ENCODE measurements at regions not wholly inside any gene's neighbourhood (a gene's known extent, or its start where the extent isn't known, plus 50 kb on each side); places are given as distances from the start of the nearest gene placed in this dataset.

DNA sequence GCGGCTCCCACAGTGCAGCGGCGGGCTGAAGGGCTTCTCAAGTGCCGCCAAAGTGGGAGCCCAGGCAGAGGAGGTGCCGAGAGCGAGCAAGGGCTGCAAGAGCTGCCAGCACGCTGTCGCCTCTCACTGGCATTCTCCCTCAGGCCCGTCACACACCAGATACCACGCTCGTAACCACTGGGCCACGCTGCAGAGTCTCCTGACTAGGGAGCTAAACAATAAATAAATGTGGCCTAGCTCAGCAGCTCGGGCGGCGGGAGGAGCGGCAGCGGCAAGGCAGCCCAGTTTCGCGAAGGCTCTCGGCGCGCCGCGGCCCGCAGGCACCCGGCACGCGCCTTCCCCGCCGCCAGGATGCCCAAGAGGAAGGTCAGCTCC, 55.9 kb upstream of the FAM174B start:
- no peak for DNase-seq (ENCODE audit: low spot score)
- peaks cover 10% of the 10 kb centered on the region for H3K27me3 Mint-ChIP-seq (ENCODE audit: low read depth)
- H3K9me3 Mint-ChIP-seq (ENCODE audit: low read depth) = no peaks in the 10 kb centered on the region
- TF ChIP-seq, protein P1, sequence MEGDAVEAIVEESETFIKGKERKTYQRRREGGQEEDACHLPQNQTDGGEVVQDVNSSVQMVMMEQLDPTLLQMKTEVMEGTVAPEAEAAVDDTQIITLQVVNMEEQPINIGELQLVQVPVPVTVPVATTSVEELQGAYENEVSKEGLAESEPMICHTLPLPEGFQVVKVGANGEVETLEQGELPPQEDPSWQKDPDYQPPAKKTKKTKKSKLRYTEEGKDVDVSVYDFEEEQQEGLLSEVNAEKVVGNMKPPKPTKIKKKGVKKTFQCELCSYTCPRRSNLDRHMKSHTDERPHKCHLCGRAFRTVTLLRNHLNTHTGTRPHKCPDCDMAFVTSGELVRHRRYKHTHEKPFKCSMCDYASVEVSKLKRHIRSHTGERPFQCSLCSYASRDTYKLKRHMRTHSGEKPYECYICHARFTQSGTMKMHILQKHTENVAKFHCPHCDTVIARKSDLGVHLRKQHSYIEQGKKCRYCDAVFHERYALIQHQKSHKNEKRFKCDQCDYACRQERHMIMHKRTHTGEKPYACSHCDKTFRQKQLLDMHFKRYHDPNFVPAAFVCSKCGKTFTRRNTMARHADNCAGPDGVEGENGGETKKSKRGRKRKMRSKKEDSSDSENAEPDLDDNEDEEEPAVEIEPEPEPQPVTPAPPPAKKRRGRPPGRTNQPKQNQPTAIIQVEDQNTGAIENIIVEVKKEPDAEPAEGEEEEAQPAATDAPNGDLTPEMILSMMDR (IDR thresholded peaks at IDR 0.05) = no peak
- H3K36me3 Mint-ChIP-seq (ENCODE audit: low read depth) = no peaks in the 10 kb centered on the region
- peak overlapping the region; percentile 48 for H3K4me3 Mint-ChIP-seq (ENCODE audit: unreplicated experiment)
- H3K27ac Mint-ChIP-seq (ENCODE audit: unreplicated experiment) = no peak overlapping the region
- peaks cover 10% of the 10 kb centered on the region for H3K4me1 Mint-ChIP-seq (ENCODE audit: low read depth)

DNA sequence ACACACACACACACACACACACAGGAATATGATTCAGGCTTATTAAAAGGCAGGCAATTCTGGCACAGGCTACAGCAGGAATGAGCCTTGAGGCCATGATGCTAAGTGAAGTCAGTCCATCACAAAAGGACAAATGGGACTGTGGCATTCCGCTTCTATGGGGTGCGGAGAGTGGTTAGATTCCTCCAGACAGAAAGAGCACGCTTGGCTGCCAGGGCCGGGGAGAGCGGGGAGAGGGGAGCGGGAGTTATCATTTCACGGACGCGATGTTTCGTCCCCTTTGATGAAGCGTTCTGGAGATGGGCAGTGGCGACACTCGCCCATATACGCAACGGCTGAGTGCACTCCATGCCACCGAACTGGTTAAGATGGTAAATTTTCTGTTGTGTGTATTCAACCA, 58.5 kb upstream of the FAM174B start:
- TF ChIP-seq, protein P1 (IDR thresholded peaks at IDR 0.05) = no peak
- H3K27ac Mint-ChIP-seq (ENCODE audit: unreplicated experiment) = peak overlapping the region; percentile 73
- H3K27me3 Mint-ChIP-seq (ENCODE audit: low read depth) = peaks cover 7% of the 10 kb centered on the region
- peak overlapping the region; percentile 73 for H3K4me3 Mint-ChIP-seq (ENCODE audit: unreplicated experiment)
- H3K9me3 Mint-ChIP-seq (ENCODE audit: low read depth) = peaks cover 3% of the 10 kb centered on the region
- no peaks in the 10 kb centered on the region for H3K36me3 Mint-ChIP-seq (ENCODE audit: low read depth)
- no peak for DNase-seq (ENCODE audit: low spot score)
- H3K4me1 Mint-ChIP-seq (ENCODE audit: low read depth) = peaks cover 10% of the 10 kb centered on the region

DNA sequence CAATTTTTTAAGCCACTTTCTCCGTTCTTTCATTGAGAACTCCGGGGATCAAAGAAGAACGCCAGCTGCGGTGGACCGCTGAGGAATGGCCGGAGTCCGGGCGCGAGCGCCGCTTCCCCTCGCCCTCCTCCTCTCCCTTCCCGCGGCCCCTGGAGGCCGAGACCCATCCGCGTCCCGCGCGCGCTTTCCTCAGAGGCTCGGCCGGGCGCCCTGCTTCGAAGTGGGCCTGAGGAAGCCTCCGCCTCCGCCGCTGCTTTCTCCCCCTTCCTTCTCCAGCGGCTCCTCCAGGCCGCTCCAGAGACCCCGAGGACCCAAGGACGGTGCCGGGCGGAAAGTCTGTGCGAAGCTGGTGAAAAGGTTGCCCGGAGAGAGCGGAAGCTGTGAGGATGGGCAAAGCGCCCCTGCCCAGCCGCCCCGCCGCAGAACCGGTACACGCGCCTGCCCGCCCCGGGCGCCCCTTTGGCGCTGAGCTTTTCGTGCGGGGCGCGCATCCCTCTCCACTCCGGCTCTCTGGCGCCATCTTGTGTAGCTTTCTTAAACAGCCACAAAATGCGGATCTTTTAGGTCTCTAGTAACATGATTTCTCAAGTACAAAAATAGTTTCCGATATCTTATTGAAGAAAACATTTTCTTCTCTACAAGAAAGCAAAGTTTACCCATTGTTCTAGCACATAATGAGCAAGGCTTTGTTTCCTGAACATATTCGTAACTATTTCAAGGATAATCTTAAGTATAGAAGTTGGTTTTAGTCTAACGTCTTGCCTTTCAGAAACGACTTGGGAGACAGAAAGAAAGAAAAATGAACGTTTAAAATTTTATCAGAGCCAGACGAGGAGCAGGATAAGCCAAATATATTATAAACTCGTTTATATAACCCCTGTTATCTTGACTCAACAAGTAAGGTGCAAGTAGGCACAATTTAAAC, 59.2 kb upstream of the FAM174B start:
- TF ChIP-seq, protein P1 (IDR thresholded peaks at IDR 0.05) = peak; percentile 99
- H3K36me3 Mint-ChIP-seq (ENCODE audit: low read depth) = peaks cover 1% of the 10 kb centered on the region
- H3K27ac Mint-ChIP-seq (ENCODE audit: unreplicated experiment) = peak overlapping the region; percentile 73

DNA sequence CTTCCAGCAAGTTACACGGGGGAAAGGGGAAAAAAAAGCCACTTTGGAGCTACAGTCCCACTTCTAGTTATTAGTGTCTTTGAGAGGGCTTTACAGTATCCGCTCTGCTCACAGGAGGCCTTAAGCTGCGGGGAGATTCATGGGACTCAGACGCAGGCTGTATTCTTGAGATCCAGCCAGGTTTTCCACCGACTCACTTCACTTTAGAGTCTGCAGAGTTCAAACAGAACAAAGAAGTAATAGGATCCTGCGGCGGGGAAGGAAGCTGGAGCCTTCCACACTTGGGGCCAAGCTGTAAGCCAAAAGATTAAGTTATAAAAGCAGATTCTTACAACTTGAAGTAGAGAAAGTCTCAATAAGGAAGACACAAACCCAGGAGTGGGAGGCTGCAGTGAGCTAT, 60.2 kb upstream of the FAM174B start:
- no peak overlapping the region for H3K4me3 Mint-ChIP-seq (ENCODE audit: unreplicated experiment)
- H3K36me3 Mint-ChIP-seq (ENCODE audit: low read depth) = peaks cover 2% of the 10 kb centered on the region
- peaks cover 10% of the 10 kb centered on the region for H3K4me1 Mint-ChIP-seq (ENCODE audit: low read depth)
- TF ChIP-seq, protein P1 (IDR thresholded peaks at IDR 0.05) = no peak
- H3K9me3 Mint-ChIP-seq (ENCODE audit: low read depth) = peaks cover 3% of the 10 kb centered on the region
- no peak overlapping the region for H3K27ac Mint-ChIP-seq (ENCODE audit: unreplicated experiment)
- H3K27me3 Mint-ChIP-seq (ENCODE audit: low read depth) = peaks cover 7% of the 10 kb centered on the region
- no peak for DNase-seq (ENCODE audit: low spot score)

More for the DNA sequence above, 59.2 kb upstream of the FAM174B start:
- H3K4me3 Mint-ChIP-seq (ENCODE audit: unreplicated experiment) = peak overlapping the region; percentile 73
- DNase-seq (ENCODE audit: low spot score) = no peak
- H3K27me3 Mint-ChIP-seq (ENCODE audit: low read depth) = peaks cover 7% of the 10 kb centered on the region
- H3K9me3 Mint-ChIP-seq (ENCODE audit: low read depth) = peaks cover 3% of the 10 kb centered on the region
- peaks cover 10% of the 10 kb centered on the region for H3K4me1 Mint-ChIP-seq (ENCODE audit: low read depth)

DNA sequence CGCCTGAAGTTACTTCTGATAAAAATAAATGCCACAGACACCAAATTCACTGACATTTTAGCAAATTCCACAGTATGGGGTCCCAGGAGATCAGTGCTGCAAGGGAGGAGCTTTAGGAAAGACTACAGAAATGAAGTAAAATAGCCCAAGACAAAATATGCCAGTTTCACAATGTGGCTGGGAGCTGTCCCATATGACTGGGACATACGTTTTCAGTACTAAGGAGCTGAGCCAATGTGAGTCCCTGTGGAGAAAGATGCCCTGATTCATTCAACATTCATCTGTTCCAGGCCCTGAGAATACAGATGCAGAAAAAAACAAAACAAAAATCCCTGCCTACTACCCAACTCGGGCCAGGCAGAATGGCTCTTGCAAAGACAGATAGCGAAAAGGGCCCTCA, 63.4 kb upstream of the FAM174B start:
- peaks cover 5% of the 10 kb centered on the region for H3K27me3 Mint-ChIP-seq (ENCODE audit: low read depth)
- no peak overlapping the region for H3K4me3 Mint-ChIP-seq (ENCODE audit: unreplicated experiment)
- H3K27ac Mint-ChIP-seq (ENCODE audit: unreplicated experiment) = no peak overlapping the region
- TF ChIP-seq, protein P1 (IDR thresholded peaks at IDR 0.05) = no peak
- peaks cover 7% of the 10 kb centered on the region for H3K36me3 Mint-ChIP-seq (ENCODE audit: low read depth)
- no peak for DNase-seq (ENCODE audit: low spot score)
- peaks cover 15% of the 10 kb centered on the region for H3K9me3 Mint-ChIP-seq (ENCODE audit: low read depth)
- peaks cover 6% of the 10 kb centered on the region for H3K4me1 Mint-ChIP-seq (ENCODE audit: low read depth)
